Erythroblast (primary cell): ENCODE measurements at regions not wholly inside any gene's neighbourhood (a gene's known extent, or its start where the extent isn't known, plus 50 kb on each side); places are given as distances from the start of the nearest gene placed in this dataset.

Source experiments
- GATA1 ChIP-seq: IDR thresholded peaks from 2 replicates; pipeline ENCODE4 v1.6.1; 2011; ENCODE audit warnings: low read depth, mild to moderate bottlenecking, control low read depth, low read length, moderate library complexity
- POLR2A ChIP-seq: IDR thresholded peaks from 2 replicates; pipeline ENCODE4 v1.6.1; 2011; ENCODE audit warnings: mild to moderate bottlenecking, low read length

GRCh38 chr6:163729127-163729872 is 314.8 kb downstream of the QKI start:
- TF ChIP-seq POLR2A: no peak
- TF ChIP-seq GATA1: no peak
